ENCODE measurements at regions not wholly inside any gene's neighbourhood (a gene's known extent, or its start where the extent isn't known, plus 50 kb on each side); places are given as distances from the start of the nearest gene placed in this dataset.

- TF ChIP-seq POLR2A (IDR thresholded peaks at IDR 0.05) (no peak), CTCF (IDR thresholded peaks at IDR 0.05) (no peak)
Observed at GRCh38 chr1:30403726-30404125, 319.7 kb downstream of the MATN1 start.
